ENCODE measurements at regions not wholly inside any gene's neighbourhood (a gene's known extent, or its start where the extent isn't known, plus 50 kb on each side); places are given as distances from the start of the nearest gene placed in this dataset.
"Not testable (repeated sequence)": the region's sequence is repeated elsewhere in the genome, so short reads cannot be mapped to it uniquely, and the experiment has no call there.

DNA sequence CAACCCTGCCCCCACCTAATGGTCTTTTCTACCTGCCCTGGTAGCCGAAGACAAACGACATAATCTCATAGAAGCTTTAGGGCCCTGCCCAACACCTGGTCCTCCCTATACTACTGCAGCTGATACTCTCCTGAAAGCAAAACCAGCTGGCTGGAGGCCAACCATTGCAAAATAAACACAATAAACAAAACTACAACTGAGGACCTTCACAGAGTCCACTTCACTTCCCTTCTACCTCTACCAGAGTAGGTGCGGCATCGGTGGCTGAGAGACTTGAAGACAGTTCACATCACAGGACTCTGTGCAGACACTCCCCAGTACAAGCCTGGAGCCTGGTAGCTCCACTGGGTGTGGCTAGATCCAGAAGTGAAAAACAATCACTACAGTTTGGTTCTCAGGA, 476.2 kb downstream of the MMUT start:
- DNase-seq, result no peak

DNA sequence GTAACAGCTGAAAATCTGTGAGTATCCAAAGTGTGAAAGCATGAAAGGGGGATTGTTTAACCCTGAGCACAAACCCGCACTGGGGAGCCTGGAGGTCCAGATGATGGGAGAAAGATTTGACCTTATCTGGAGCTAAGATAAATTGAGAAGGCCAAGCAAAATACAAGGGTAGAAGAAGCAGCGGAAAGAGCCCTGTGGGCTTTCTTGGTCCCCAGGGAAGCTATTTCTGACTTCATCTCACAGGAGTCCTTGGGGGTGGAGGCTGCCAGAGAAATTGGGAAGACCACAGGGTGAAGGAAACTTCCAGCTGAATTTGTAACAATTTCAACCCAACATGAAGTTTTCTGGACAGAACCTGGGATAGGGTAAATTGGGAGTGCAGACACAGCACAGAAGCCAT, 476.9 kb downstream of the MMUT start:
- no peak for DNase-seq

DNA sequence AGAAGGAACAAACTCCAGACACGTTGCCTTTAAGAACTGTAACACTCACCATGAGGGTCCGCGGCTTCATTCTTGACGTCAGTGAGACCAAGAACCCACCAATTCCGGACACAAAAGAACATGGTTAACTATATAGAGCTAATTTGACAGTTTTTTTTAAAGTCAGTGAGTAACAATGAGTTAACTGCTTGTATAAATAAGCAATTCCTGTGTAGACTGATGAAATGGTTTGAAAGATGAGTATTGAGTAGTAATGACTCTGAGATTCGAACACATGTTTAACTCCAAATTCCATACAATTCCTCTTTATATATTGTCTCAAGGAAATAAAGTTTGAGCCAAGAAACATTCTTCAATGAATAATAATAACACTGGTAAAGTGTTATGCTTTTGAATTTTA, 478.0 kb downstream of the MMUT start:
- no peak for DNase-seq

DNA sequence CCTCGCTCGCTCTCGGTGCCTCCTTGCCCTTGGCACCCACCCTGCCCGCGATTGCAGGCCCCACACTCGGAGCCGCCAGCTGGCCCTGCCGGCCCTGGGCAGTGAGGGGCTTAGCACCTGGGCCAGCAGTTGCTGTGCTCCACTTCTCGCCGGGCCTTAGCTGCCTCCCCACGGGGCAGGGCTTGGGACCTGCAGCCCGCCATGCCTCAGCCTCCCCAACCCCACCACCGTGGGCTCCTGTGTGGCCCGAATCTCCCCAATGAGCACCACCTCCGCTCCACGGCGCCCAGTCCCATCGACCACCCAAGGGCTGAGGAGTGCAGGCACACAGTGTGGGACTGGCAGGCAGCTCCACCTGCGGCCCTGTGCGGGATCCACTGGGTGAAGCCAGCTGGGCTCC, 479.1 kb downstream of the MMUT start:
- DNase-seq, result not testable (repeated sequence)

DNA sequence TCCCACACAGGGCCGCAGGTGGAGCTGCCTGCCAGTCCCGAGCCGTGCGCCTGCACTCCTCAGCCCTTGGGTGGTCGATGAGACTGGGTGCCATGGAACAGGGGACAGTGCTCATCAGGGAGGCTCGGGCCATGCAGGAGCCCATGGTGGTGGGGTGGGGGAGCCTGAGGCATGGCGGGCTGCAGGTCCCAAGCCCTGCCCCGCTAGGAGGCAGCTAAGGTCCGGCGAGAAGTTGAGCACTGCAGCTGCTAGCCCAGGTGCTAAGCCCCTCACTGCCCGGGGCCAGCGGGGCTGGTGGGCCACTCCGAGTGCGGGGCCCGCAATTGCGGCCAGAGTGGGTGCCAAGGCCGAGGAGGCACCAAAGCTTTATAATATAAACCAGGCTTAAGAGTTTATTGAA, 479.7 kb downstream of the MMUT start:
- no peak for DNase-seq

DNA sequence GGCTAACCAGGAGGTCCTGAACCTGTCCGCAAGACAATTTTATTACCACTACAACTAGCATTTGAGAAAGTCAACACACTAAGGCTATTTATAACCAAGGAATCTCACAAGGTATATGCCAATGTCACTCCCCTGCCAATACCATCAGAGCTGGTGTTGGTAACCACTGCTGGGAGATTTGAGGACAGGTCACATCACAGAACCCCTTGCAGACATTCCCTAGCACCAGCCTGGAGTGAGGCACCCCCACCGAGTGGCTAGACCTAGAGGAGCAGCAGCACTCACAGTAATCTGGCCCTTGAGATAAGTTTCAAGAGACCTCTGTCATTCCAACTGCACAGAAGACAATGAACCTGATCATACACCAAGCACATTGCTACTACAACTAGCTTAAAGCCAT, 483.2 kb downstream of the MMUT start:
- no peak for DNase-seq

DNA sequence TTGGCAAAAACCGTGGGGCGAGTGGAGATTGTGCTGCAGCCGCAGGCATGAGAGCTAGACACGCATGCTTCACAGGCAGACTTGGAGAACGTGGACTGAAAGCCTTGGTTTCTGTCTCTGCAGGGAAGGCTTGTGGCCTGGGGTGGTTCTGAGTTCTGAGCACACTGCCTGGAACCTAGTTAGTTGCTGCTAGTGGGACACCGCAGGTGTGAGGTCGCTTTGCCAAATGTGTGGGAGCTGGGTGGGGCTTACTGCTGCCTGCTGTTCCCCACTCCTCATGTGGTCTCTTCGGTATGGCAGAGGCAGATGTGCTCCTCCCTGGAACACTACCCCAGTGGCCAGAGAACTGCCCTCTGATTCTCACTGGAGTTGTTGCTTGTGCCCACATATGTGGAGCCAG, 484.0 kb downstream of the MMUT start:
- DNase-seq, result no peak

DNA sequence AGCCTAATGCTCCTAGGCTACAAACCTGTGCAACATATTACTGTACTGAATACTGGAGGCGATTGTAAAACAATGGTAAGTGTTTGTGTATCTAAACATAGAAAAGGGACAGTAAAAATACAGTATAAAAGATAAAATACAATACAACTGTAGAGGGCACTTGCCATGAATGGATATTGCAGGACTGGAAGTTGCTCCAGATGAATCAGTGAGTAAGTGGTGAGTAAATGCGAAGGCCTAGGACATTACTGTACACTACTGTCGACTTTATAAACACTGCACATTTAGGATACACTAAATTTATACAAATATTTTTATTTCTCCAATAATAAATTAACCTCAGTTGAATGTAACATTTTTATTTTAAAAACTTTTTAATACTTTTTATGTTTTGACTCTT, 485.0 kb downstream of the MMUT start:
- DNase-seq, result no peak

DNA sequence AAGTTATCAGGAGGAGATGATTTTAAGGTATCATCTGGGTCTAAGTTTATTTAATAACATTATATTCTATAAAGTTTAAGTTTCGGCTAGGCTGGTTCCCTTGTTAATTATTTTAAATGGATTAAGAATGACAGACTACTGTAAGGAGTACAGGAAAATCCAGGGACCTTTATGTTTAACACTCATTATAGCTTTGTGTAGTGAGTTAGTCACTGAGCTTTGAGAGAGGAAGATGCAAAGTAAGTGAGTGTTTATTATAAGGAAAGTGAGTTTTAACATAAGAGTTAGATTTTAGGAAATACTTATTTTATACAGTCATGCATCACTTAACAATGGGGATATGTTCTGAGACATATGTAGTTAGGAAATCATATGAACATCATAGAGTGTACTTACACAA, 485.5 kb downstream of the MMUT start:
- DNase-seq, result no peak

DNA sequence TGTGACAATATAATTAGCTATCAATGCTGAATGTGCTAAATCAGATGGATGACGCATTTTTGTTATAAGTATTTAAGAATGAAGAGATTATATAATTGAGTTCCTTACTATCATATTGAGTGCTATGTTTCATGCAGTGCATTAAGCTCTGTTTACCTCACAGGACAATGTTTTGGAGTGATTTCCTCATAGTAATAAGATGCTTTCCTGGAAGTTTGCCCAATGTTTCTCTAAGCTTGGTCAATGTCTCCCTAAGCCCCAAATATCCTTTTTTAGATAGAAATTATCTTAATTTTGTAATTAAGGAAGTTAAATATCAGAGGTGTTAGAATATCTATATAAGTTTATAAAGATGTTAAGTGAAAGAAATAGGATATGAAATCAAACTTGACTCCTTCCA, 489.6 kb downstream of the MMUT start:
- no peak for DNase-seq

DNA sequence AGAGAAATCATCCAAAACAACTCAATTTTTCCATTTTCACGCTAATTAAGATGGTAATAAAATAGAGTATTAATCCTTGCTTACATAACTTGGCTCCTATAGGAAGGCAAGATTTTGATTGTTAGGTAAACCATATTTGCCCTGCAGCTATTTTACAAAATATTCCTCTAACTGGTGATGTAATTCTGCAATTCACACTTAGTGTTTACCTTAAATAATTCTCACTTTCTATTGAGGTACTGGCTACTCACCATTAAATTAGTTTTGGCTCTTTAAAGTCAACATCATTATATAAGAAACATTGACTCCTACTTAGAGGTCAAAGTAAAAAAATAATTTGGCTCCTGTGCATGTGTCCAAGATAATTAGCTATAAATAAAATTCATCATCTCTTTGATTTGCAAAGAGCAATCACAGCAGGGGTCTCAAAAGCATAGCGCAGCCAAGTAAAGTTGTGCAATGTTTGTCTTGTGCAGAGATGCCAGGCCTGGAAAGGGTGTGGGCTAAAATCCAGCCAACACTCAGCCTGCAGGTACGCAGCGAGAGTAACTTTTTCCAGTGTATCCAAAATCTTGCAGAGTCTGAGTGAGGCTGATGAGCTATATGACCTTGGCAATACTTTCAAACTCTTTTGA, 501.2 kb downstream of the MMUT start:
- no peak for DNase-seq

DNA sequence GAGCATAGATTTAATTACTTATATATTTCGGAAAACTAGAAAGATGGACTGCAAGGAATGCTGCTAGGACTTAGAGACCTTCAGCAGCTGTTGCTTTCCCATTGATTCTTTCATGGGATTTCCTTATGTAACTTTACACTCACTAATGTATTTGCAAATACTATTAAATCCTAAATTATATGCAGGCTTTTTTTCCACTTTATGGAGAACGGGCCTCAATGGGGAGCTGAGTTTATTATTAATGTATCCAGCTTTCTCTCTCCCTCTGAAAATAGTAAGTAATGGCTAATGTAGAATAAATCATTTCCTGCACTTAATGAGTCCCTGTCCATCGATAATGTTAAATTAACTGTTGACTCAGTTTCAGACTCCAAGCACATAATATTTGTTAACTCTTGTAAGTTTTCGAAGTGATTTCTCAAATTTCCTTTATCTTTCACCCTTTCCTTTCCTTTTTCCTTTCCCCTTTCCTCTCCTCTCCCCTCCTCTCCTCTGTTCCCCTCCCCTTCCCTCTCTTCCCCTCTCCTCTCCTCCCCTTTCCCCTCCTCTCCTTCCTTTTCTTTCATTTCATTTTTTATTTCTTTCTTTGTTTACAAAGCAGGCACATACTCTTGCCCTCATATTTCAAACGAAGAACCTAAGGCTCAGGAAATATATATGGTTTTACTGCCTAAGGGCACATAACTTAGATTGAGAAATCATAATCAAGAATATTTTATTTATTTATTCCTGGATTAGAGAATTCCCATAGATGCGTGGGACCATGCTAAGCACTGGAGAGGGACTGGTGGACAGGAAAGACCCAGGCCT, 503.6 kb downstream of the MMUT start:
- DNase-seq, result no peak

DNA sequence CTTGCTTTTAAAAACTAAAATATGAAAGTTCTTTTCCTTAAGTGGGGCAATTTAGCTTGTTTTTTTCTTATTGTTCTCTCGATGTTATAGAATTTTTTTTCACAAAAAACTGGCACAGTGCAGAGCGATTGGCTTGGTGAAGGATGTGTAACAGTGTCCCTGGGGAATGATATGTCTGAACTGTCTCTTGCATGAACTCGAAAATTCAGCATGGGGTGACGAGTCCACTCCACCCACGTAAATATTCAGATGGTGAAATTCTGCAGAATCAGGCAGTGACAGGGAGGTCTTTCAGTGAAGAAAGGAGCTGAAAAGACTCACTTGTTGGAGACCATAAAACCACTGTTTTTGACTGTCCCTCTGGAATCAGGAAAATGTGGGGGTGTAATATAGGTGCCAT, 505.3 kb downstream of the MMUT start:
- DNase-seq, result no peak

DNA sequence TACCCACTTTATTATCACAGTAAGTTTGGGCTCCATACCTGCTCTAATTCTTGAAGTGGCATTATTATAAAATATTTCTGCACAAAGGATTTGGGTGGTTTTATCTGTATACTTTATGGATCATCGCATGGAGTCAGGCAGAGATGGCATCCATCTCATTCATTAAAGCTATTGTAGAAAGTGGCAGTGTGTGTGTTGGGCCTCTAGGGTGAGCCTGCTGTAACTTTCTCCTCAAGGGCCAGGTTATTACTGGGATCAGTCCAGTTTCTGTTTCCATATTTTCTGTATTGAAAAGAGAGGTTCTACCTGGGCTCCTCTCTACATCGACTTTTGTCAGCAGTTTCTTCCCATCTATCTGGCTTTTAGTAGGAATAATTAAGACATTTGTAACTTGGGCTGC, 511.1 kb downstream of the MMUT start:
- no peak for DNase-seq

DNA sequence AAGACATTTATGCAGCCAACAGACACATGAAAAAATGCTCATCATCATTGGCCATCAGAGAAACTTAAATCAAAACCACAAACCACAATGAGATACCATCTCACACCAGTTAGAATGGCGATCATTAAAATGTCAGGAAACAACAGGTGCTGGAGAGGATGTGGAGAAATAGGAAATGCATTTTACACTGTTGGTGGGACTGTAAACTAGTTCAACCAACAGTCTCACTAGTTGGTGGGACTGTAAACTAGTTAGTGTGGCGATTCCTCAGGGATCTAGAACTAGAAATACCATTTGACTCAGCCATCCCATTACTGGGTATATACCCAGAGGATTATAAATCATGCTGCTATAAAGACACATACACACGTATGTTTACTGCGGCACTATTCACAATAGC, 518.8 kb downstream of the MMUT start:
- not testable (repeated sequence) for DNase-seq

DNA sequence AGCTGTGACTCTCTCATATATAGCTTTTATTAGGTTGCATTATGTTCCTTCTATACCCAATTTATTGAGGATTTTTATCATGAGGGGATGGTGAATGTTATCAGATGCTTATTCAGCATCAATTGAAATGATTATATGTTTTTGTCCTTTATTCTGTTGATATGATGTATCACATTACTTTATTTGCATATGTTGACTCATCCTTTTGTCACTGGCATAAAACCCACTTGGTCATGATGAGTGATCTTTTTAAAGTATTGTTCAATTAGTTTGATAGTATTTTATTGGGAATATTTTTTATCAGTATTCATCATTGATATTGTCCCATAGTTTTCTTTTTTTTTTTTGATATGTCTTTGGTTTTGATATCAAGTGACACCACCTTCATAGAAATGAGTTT, 529.9 kb downstream of the MMUT start:
- DNase-seq, result no peak

DNA sequence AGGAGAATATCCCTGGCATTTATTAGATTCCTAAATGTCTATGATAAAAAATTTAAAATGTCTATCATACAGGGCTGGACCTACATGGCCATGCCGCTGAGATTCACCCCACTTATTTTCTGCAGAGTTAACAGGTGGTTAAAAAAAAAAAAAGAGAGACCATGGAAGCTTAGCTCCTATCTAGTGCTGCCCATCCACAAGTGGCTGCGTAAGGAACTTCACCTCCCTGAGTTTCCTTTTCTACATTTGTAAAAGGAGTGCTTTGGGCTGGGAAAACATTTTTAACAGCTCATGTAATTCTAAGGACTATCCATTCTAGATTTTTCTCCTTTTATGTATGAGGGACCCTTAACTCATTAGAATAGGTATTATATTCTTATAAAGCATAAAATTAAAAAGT, 534.1 kb downstream of the MMUT start:
- DNase-seq, result no peak

DNA sequence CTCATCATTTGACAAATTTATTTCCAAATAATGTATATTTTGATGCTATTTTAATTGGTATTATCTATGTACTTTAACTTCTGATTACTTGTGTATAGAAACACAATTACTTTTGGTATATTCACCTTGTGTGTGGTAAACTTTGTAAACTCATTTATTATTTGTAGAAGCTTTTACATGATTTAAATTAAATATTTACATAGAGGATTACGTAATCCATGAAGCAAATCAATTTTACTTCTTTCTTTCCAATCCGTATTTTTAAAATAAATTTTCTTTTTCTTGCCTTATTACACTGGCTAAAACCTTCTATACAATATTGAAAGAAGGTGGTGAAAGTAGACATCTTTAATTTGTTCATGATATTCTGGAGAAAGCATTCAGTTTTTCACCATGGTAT, 540.2 kb downstream of the MMUT start:
- DNase-seq, result no peak

DNA sequence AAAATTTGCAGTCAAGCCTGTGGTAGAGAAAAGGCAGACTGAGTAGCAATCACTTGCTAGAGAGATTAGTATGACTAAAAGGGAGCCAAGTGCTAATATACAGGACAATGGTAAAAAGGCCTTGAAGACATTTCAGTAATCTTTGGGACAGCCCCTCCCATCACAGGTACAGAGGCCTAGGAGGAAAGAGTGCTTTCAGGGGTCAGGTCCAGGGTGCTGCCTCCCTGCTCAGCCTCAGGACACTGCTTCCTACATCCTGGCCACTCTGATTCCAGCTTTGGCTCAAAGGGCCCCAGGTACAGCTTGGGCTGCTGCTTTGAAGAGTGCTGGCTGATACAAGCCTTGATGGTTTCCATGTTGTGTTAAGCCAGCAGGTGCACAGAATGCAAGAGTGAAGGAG, 543.5 kb downstream of the MMUT start:
- no peak for DNase-seq

DNA sequence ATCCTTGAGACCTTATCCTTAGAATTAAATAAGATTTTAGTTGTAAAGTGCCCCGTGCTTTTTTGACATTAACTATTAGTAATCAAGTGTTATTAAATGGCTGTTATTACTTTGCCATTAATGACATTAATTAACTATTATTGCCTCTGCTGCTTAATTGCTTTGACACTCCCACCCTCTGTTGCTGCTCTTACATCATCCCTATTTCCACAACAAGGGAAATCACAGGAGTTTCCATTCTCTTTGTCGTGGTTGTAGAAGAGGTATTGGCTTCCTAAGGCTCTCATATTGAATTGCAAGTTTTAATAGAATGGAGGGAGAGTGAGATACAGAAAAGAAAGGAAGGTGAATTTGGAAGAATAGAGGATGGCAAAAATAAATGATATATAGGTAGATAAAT, 545.8 kb downstream of the MMUT start:
- no peak for DNase-seq

DNA sequence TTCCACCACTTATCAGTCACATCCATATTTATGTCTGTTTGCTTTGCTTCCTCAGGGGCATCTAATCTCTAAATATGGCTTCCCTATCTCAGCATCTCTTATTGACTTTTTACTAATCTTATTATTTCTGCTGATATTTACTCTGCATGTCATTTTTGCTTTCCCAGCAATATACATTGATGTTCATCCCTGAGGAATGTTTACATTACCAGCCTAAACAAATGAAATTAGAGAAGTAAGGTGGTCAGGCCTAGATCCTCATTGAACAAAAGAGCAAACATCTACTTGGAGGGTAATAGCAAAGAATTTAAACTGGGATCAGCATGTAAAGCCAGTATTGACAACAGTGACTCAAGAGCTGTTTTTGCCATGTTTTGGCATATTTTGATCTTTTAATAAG, 546.4 kb downstream of the MMUT start:
- DNase-seq, result no peak

DNA sequence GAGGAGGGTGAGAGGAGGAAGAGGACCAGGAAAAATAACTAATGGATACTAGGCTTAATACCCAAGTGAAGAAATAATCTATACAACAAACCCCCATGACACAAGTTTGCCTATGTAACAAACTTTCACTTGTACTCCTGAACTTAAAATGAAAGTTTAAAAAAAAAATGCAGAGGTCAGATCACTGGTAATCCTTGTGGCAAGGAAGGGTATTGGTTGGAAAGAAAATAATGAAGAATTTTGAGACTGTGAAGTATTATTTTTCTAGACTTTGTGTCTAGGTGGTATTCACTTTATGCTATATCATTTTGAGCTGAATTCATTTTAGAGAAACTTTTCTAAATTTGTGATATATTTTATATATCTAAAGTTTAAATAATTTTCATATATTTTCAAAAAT, 547.5 kb downstream of the MMUT start:
- no peak for DNase-seq

DNA sequence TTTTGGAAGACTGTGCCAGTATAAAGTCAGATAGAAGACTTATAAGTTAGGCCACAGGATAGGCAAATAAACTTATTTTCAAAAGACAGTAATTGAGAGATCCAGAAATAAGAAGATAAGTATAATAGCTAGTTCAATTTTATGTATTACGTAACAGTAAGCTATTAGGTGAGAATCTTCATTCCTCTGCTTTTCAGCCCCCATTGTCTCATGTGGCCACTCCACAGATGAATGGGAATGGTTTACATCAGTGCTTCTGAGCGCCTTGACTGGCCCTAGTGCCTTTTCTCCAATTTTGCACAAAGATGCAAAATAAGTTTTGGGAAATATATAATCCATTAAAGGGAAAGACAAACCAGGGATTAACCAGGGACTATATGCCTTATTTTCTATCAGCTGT, 550.5 kb downstream of the MMUT start:
- DNase-seq, result no peak

DNA sequence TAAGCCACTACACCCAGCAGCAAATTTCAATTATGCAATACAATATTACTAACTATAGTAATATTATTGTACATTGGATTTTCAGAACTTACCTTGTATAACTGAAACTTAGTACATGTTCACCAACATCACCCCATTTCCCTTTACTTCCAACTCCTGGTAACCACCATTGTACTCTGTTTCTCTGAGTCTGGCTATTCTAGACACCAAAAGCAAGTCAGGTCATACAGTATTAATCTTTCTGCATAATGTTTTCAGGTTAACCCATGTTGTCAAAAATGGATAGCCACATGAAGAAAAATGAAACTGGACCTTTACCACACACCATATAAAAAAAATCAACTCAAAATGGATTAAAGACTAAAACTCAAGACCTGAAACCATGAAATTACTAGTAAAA, 558.2 kb downstream of the MMUT start:
- DNase-seq, result no peak

DNA sequence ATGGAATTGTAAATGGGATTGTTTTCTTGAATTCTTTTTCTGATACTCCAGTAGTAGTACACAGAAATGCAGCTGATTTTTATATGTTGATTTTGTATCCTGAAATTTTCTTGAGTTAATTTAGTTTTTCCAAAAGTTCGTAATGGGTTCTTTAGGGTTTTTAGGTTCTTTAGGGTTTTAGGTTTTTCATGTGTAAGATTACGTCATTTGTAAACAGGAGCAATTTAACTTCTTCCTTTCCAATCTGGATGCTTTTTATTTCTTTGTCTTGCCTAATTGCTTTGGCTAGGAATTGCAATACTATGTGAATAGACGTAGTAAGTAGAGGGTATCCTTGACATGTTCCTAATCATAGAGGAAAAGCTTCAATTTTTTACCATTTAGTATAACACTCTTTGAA, 568.6 kb downstream of the MMUT start:
- DNase-seq, result no peak
